ENCODE measurements at regions not wholly inside any gene's neighbourhood (a gene's known extent, or its start where the extent isn't known, plus 50 kb on each side); places are given as distances from the start of the nearest gene placed in this dataset.
"Not testable (repeated sequence)": the region's sequence is repeated elsewhere in the genome, so short reads cannot be mapped to it uniquely, and the experiment has no call there.

GRCh38 chr2:195304310-195304709 is 352.7 kb upstream of the SLC39A10 start:
- no peak for DNase-seq (ENCODE audit: low spot score)

- DNase-seq (ENCODE audit: low spot score): no peak
Measured at GRCh38 chr2:195300631-195301030, 356.4 kb upstream of the SLC39A10 start.

- no peak for DNase-seq (ENCODE audit: low spot score)
Measured at GRCh38 chr2:195299600-195299999, 357.4 kb upstream of the SLC39A10 start.

- DNase-seq (ENCODE audit: low spot score): no peak
Measured at GRCh38 chr2:195296490-195296889, 360.5 kb upstream of the SLC39A10 start.

GRCh38 chr2:195289081-195289480 is 367.9 kb upstream of the SLC39A10 start:
- no peak for DNase-seq (ENCODE audit: low spot score)

- DNase-seq (ENCODE audit: low spot score): no peak
Measured at GRCh38 chr2:195279840-195280427, 377.1 kb upstream of the SLC39A10 start.

GRCh38 chr2:195270466-195271039 is 386.5 kb upstream of the SLC39A10 start:
- DNase-seq (ENCODE audit: low spot score): no peak

- no peak for DNase-seq (ENCODE audit: low spot score)
Measured at GRCh38 chr2:195269220-195269619, 387.8 kb upstream of the SLC39A10 start.

GRCh38 chr2:195257979-195258378 is 399.0 kb upstream of the SLC39A10 start:
- DNase-seq (ENCODE audit: low spot score): no peak

GRCh38 chr2:195252018-195252417 is 405.0 kb upstream of the SLC39A10 start:
- no peak for DNase-seq (ENCODE audit: low spot score)

GRCh38 chr2:195251214-195251613 is 405.8 kb upstream of the SLC39A10 start:
- DNase-seq (ENCODE audit: low spot score): no peak

GRCh38 chr2:195238826-195239225 is 418.2 kb upstream of the SLC39A10 start:
- DNase-seq (ENCODE audit: low spot score): no peak

- DNase-seq (ENCODE audit: low spot score): no peak
Measured at GRCh38 chr2:195238379-195238778, 418.6 kb upstream of the SLC39A10 start.

- not testable (repeated sequence) for DNase-seq (ENCODE audit: low spot score)
Measured at GRCh38 chr2:195228547-195228946, 428.5 kb upstream of the SLC39A10 start.

GRCh38 chr2:195214072-195214471 is 443.0 kb upstream of the SLC39A10 start:
- DNase-seq (ENCODE audit: low spot score): no peak

GRCh38 chr2:195212586-195212985 is 444.4 kb upstream of the SLC39A10 start:
- DNase-seq (ENCODE audit: low spot score): no peak

GRCh38 chr2:195202163-195202845 is 454.7 kb upstream of the SLC39A10 start:
- DNase-seq (ENCODE audit: low spot score): no peak

GRCh38 chr2:195199864-195200263 is 457.2 kb upstream of the SLC39A10 start:
- DNase-seq (ENCODE audit: low spot score): no peak

- DNase-seq (ENCODE audit: low spot score): no peak
Measured at GRCh38 chr2:195181059-195181705, 475.8 kb upstream of the SLC39A10 start.

- DNase-seq (ENCODE audit: low spot score): no peak
Measured at GRCh38 chr2:195168369-195168768, 488.7 kb upstream of the SLC39A10 start.

- no peak for DNase-seq (ENCODE audit: low spot score)
Measured at GRCh38 chr2:195164930-195165329, 492.1 kb upstream of the SLC39A10 start.

- DNase-seq (ENCODE audit: low spot score): no peak
Measured at GRCh38 chr2:195162918-195163317, 494.1 kb upstream of the SLC39A10 start.

GRCh38 chr2:195162194-195162593 is 494.8 kb upstream of the SLC39A10 start:
- no peak for DNase-seq (ENCODE audit: low spot score)

Data from germinal center (tissue), 1 donor.